Activated naive CD4-positive, alpha-beta T cell treated with Interleukin-2 at 50 U/mL for 16 hours (primary cell): ENCODE measurements at regions not wholly inside any gene's neighbourhood (a gene's known extent, or its start where the extent isn't known, plus 50 kb on each side); places are given as distances from the start of the nearest gene placed in this dataset.

ENCODE experiments used
- DNase-seq: peaks from one replicate; pipeline ENCODE4 v3.0.0-alpha.2; 2020

- no peak for DNase-seq
These were observed 615.2 kb downstream of the BRD1 start for GRCh38 chr22:49212466-49212865.

- no peak for DNase-seq
These were observed 615.7 kb downstream of the BRD1 start for GRCh38 chr22:49212002-49212401.

GRCh38 chr22:49211176-49211575 is 616.5 kb downstream of the BRD1 start:
- no peak for DNase-seq

GRCh38 chr22:49210606-49211005 is 617.1 kb downstream of the BRD1 start:
- no peak for DNase-seq

GRCh38 chr22:49209452-49210195 is 618.0 kb downstream of the BRD1 start:
- no peak for DNase-seq

GRCh38 chr22:49208768-49209252 is 618.9 kb downstream of the BRD1 start:
- no peak for DNase-seq

GRCh38 chr22:49208004-49208402 is 619.7 kb downstream of the BRD1 start:
- no peak for DNase-seq

- no peak for DNase-seq
These were observed 620.4 kb downstream of the BRD1 start for GRCh38 chr22:49207008-49208003.

- DNase-seq, result no peak
These were observed 621.4 kb downstream of the BRD1 start for GRCh38 chr22:49206281-49206680.

GRCh38 chr22:49205483-49205800 is 622.2 kb downstream of the BRD1 start:
- no peak for DNase-seq

- no peak for DNase-seq
These were observed 622.8 kb downstream of the BRD1 start for GRCh38 chr22:49204599-49205482.

- no peak for DNase-seq
These were observed 623.6 kb downstream of the BRD1 start for GRCh38 chr22:49203859-49204598.

GRCh38 chr22:49203091-49203858 is 624.4 kb downstream of the BRD1 start:
- no peak for DNase-seq

GRCh38 chr22:49202226-49202625 is 625.4 kb downstream of the BRD1 start:
- DNase-seq, result no peak

- DNase-seq, result no peak
These were observed 626.4 kb downstream of the BRD1 start for GRCh38 chr22:49201046-49201970.

GRCh38 chr22:49199224-49199623 is 628.4 kb downstream of the BRD1 start:
- DNase-seq, result no peak

GRCh38 chr22:49198705-49199084 is 629.0 kb downstream of the BRD1 start:
- no peak for DNase-seq

GRCh38 chr22:49197986-49198704 is 629.5 kb downstream of the BRD1 start:
- no peak for DNase-seq

GRCh38 chr22:49197505-49197904 is 630.2 kb downstream of the BRD1 start:
- no peak for DNase-seq
